ENCODE measurements at regions not wholly inside any gene's neighbourhood (a gene's known extent, or its start where the extent isn't known, plus 50 kb on each side); places are given as distances from the start of the nearest gene placed in this dataset.
"Not testable (repeated sequence)": the region's sequence is repeated elsewhere in the genome, so short reads cannot be mapped to it uniquely, and the experiment has no call there.

DNA sequence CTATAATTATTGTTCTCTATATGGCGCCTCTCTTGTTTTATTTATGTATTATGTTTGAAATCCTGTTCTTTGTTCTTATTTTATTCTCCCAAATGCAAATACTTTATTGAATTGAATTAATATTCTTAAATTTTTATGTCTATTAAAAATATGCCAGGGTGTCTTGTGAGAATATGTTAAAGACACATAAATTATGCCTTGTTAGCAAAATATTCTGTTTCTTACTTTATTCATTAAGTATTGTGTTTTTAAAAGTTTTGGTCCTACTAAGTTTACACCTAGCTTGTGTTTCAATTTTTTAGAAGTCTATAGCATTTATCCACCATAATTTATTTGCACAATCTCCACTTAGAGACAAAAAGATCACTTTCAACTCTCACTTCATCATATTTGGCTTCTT lies 741.5 kb upstream of the SLC39A10 start:
- no peak for DNase-seq

DNA sequence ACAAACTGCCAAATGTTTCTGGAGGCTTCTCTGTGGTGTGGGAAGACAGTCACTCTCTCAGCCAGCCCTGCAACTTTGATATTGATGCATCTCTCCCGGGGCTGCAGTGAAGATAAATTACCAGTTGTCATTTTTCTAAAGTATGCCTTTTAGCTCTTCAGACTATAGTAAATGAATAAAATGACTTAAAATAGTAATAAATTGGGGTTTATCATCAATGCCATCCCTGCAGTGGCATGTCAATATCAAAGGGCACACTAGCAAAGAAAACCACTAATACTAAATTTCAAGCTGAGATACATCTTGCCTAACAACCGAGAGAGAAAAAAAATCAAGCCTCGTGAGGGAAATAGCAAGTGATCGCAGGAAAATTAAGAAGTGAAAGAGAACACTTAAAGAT lies 749.5 kb upstream of the SLC39A10 start:
- DNase-seq, result no peak

DNA sequence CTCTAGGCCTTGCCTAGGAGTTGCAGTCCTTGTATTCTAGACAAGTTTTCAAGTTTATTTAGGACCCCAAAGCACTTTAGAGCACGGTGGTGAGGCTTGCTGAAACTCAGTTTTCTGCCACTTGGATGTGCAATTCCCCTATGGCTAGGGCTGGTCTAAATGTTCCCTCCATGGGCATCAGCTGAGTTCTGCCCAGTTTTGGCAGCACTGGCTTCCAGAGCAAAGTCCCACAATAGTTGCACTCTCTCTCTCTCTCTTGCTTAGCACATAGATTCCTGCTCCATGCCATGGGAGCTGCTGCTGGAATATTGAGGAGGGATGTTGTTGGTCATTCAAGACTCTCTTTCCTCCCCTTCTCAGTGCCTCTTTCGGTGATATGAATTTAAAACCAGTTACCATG lies 760.2 kb upstream of the SLC39A10 start:
- no peak for DNase-seq

DNA sequence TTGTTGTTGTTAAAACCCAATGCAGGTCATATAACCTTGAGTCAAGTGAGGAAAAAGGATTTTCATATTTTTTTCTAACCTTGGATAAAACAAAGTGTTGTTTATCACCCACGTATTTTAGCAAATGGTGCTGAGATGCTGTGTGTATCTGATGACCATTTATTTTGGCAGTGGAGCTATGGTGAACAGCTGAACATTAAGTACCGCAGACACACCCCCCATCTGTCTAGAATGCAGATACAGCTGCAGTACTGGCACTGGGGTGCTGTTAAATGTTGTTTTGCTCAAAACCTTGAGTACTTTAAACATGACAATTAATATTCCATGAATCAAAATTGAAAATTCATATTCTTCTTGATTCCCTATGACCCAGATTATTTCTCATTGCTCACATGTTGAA lies 773.3 kb upstream of the SLC39A10 start:
- no peak for DNase-seq

DNA sequence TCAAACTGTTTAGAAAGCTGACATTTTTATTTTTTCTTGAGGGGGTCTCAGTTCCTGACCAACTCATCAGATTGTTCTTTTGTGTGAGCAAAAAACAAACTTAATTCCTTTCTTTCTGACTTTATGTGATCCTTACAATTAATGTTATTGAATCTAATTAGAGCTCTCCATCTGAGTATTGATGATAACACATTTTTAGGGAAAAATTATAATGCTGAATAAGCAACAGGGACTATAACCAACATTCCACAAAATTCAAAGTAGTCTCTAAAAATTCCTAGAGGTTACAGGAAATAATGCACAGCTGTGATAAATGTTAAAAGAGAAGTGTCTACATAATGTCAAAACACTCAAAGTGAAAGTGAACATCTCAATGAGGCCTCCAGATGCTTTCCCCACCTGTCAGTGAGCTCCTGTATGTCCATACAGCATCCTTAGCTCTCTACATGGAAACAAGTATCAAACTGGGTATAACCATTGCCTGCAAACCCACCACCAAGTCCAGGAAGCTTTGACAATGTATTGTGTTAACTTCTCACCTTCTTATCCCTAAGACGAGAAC lies 786.0 kb upstream of the SLC39A10 start:
- no peak for DNase-seq

DNA sequence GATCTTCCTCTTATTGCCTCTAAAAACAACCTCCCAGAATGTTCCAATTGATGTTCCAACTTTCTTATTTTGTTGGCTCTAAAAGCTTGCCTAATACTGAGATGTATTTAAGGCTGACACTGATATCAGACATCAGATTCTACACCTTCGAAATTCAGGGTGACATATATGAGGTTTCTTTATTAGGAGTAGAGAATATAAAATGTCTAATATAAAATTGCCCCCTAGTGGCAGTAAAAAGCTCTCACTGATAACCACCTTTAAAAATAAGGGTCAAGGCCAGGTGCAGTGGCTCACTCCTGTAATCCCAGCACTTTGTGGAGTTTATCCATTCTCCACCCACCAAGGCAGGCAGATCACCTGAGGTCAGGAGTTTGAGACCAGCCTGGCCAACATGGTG lies 789.7 kb upstream of the SLC39A10 start:
- no peak for DNase-seq

DNA sequence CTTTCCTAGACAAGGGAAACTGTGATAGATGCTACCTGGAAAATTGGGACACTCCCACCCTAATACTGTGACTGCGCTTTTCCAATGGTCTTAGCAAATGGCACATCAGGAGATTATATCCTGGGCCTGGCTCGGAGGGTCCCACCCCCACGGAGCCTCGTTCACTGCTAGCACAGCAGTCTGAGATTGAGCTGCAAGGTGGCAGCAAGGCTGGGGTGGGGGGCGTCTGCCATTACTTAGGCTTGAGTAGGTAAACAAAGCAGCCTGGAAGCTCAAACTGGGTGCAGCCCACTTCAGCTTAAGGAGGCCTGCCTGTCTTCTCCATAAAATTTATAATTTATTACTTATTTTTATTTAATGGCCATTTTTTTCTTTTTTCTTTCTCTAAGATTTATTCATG lies 802.1 kb upstream of the SLC39A10 start:
- DNase-seq, result no peak

DNA sequence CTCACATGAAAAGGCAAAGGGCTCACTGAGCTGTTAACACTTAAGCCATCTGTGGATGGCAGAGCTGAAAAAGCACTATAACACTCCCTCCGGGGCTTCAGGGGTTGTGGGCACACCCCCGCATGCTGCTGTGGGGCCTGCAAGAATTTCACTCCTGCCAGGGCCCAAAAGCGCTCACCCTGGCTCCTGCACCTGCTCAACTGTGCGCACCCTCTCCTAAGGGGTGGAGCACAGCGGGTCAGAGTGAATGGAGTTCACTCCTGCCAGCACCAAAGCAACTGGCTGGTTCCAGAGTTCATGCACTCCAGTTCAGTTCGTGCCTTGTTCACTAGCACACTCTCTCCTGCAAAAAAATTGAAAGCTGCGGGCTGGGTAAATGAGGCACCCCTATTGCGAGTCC lies 814.2 kb upstream of the SLC39A10 start:
- DNase-seq, result no peak

DNA sequence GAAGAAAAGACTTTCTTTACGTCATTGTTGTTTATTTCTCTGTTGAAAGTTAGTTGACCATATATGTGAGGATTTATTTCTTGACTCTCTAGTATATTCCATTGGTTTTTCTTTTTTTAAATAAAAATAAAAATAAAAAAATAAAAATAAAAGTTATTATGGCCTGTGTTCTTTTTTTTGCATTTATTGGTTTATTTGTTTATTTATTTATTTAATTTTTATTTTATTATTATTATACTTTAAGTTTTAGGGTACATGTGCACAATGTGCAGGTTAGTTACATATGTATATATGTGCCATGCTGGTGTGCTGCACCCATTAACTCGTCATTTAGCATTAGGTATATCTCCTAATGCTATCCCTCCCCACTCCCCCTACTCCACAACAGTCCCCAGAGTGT lies 822.7 kb upstream of the SLC39A10 start:
- DNase-seq, result not testable (repeated sequence)

DNA sequence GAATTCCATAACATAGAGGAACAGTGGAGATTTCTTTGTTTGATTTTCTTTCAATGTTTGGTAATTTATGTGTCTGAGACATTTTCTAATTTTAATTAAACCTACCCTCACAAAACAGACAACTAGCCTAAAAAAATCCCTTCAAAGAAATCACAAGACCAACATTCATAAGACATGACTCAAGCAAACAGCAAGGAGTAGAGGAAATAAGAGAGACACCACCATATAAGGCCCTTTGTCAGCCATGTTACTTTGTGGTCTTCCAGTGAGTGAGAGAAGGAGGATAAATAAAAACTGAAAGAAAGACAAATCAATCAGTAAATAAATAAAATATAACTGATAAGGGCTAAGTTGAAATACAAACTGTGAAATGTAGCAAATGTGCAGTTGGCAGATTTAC lies 830.8 kb upstream of the SLC39A10 start:
- DNase-seq, result no peak

DNA sequence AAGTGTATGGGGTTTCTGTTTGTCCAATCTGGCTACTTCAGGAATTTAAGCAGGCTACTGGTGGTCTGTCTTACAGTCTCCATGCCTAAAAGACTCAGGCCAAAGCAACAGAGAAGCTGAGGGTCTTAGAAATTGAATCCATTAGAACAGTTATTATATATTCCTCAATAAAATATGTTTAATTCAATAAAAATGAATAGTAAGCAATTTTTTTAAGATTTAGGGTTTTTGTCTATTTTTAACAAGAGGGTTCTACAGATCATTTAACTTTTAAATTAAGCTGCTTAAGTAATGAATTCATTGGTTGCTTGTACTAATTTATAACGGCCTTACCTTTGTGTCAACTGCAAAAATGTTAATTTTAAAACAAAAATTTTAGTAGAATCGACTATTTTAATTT lies 832.6 kb upstream of the SLC39A10 start:
- DNase-seq, result no peak

DNA sequence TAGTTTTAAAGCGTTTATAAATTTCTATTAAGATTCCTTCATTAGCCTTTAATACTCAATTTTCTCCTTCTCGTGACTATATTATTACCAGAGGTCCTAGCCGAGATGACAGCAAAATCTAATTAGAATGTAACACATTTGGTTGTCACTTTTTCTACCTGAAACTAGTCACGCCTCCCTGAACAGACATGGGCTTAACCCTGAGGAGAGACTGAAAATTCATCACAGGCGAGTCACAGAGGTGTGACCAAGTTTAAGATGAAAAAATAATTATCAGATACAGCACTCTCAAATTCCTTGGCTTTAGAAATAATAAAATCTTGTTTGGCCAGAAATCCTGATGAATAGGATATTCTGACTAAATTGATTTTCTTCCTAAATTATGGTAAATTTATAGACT lies 834.4 kb upstream of the SLC39A10 start:
- DNase-seq, result no peak

DNA sequence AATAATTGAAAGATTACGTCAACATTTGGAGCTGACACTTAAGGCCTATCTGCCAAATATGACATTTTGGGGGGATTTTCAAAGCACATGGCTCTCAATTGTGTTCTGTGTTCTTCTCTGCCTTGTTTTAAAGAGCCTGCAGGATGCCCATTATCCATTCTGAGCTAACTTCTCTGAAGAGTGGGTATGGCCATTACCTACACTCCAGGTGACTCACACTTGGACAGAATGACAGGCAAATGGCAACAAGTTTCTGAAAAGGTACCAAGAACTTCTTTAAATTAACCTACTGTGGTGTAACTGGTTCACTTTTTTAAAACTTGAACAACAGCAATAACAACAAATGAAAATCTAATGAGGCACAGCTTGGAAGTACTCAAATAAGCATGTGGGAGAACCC lies 834.9 kb upstream of the SLC39A10 start:
- no peak for DNase-seq

DNA sequence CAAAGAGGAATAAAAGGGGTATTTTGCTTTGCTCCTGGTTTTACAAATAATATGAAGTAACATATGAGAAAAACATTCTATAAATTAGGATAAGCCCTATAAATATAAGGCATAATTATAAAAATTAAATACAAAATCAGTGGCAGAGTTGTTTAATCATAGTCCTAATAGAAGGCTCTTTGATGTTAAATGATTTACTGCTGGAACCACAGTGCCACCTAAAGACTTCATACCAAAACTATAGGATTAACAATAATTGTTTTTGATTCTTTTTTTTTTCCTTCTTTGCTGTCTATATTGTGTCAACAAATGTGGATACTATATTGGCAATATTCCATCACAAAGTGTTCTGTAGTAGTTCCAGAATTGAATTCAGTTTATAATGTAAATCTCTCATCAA lies 837.7 kb upstream of the SLC39A10 start:
- no peak for DNase-seq

DNA sequence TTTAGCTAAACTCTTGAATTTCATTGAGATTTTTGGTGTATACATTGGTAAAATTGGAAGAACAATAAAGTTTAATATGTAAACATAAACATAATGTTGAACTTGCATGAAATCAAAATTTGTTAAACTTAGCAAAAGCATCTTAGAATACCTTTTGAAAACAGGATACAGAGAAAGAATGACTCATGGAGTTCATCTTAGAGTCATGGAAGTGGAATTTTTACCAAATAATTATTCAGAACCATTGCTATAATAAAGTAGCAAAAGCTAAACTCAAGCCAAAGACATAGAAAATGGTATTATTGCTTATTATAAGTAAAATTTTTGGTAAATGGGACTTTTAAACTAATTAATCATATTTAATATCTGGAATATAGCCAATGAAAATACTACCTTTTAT lies 841.6 kb upstream of the SLC39A10 start:
- no peak for DNase-seq

DNA sequence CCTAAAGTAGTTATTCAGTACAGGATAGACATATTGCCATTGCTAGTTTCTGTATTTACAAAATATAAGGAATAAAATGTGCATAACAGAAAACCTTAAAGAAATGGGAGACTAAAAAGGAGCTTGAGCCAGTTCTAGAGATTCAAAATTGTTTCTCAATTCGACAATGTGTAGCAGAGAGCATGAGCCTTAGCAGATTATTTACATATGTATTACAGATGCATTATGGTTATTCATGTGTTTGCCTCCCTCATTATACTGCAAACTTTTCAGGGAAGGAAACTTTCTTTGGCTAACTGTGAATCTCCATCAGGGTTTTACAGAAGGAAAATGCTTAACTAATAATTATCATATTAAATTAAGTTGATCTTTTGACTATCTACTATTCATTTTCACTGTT lies 854.4 kb upstream of the SLC39A10 start:
- DNase-seq, result no peak

DNA sequence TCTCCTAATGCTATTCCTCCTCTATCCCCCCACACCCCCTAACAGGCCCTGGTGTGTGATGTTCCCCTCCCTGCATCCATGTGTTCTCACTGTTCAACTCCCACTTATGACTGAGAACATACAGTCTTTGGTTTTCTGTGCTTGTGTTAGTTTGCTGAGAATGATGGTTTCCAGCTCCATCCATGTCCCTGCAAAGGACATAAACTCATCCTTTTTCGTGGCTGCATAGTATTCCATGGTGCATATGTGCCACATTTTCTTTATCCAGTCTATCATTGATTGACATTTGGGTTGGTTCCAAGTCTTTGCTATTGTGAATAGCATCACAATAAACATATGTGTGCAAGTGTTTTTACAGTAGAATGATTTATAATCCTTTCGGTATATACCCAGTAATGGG lies 870.0 kb upstream of the SLC39A10 start:
- not testable (repeated sequence) for DNase-seq

DNA sequence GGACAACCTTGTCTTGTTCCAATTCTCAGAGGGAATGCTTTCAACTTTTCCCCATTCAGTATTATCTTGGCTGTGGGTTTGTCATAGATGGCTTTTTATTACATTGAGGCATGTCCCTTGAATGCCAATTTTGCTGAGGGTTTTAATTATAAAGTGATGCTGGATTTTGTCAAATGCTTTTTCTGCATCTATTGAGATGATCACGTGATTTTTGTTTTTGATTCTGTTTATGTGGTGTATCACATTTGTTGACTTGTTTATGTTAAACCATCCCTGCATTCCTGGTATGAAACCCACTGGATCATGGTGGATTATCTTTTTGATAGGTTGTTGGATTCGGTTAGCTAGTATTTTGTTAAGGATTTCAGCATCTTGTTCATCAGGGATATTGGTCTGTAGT lies 885.6 kb upstream of the SLC39A10 start:
- DNase-seq, result not testable (repeated sequence)

DNA sequence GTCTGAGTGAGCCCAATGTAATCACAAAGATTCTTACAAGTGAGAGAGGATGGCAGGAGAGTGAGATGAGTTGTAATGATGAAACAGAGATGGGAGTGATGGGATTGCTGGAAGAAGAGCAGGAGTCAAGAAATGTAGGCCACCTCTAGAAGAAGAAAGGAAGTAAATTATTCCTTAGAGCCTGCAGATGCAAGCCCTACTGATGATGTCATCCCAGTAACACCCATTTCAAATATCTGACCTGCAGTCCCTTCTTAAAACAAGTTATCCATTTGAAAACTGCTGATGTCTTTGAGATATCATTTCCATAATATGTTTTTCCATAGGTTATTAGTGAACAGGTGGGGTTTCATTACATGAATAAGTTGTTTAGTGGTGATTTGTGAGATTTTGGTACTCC lies 888.0 kb upstream of the SLC39A10 start:
- DNase-seq, result no peak

DNA sequence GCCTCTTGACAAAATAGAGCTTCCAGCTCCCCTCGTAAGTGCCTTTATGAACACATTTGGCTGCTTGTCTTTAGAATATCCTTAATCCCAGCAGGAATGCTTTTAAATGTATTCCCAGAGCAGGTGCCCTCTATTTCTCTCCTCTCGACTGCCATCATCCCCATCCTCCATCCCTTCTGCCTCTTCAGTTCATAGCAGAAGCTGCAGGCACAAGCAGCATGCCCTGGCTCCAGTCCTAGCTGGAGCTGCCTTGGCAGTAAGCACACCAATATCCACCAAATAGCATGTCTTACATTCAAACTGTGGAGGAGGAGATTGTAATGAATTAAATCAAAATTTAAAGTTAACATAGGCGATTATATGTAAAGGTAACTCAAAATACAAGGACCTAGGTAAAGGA lies 891.3 kb upstream of the SLC39A10 start:
- DNase-seq, result no peak

DNA sequence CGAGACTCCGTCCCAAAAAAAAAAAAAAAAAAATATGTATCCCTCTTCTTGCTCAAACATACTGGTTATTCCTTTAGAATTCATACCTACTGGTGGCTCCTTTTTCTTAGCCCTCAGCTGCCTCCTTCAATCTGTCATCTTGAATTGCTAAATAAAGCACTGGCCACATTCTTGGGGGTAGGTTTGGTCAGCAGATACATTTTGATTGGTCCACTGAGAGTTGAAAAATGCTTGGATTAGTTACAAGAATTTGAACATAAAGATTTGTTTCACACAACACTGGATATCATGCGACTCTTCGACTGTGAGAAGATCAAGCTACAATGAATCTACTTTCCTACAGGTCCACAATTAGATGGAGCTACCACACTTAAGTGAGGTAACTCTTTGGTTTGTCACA lies 906.1 kb upstream of the SLC39A10 start:
- DNase-seq, result no peak

DNA sequence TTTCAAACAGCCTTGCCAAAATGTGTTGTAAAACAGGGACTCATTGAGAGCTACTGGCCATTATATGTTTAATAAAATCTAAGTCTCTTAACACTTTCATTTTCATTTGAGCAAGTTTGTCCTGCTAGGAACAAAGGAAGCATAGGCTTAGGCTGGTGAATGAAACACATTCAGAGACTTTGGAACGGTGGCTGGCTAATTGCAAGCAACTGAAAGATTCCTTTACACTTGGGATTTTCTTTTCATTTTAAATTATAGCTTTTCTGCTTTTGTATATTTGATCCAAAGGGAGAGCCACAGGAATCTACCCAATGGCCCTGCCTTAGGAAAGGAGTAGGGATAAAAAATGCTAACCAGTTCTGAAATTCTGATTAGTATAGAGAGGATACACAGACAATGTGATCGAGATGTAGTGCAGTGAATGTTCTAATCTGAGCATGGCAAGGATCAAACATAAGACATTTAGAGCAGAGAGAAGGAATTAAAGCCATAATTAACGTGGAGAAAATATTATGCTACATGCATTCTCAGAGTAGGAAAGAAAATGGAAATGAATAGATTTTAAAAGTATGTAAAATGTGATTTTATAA lies 911.4 kb upstream of the SLC39A10 start:
- no peak for DNase-seq

DNA sequence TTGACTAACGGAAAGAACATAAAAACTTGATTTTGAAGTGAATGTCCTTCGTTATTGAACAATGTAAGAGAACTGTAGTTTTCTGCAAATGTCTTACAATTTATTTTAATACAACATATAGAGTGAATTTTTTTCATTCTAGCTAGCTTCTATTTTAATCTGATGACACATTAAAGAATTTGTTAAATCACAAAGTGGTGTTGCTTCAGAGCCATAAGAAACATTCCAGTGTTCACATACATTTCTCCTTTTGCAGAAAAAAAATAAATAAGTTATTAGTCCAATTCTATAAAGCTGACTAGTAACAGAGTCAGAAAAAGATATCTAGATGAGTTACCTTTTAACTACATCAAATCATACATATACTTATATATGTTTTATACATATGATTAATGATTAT lies 914.3 kb upstream of the SLC39A10 start:
- no peak for DNase-seq

DNA sequence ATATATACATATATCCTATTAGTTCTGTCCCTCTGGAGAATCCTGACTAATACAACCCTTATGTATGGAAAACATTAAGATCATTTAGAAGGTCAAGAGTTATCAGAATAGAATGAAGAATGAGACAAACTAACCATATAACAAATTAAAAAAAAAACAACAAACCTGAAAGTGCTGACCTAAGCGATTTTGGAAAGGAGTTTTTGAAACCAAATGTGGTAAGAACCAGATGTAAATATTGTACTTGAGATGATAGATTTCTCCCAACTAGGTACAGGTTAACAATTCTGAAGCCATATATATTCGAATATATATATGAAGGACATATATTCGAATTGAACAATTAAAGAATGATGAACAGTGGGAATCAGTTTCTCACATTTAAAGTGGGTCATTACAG lies 917.8 kb upstream of the SLC39A10 start:
- DNase-seq, result no peak

DNA sequence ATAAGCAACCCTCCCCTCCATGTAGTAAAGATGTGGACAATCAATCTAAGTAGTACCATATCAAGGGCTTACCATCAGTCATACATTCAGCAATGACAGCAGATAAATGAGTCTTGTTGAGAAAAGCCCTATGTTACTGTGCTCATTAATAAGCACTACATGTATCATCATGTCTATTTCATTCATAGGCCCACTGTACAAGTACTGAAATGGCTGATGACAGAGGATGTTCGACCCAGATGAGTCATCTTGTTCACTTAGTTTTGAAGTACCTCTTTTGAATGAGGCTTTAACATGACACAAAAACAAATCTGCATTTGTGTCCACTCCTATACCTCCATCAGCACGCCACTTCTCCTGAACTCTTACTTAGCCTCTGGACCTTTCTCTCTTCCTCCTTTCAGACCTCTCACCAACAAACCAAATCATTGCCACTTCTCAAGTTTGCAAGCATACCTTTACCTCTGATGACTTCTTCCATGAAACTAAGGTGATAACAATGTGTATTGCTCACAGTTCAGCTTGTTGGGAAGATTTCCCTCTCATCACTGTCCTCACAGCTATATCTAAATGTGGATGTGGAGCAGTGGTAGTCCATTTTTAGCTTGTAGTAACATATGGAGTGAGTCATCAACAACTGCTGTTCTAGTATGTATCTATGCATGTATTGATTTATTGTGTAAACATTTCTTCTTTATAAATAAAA lies 921.0 kb upstream of the SLC39A10 start:
- no peak for DNase-seq

Data from activated CD4-positive, alpha-beta T cell treated with anti-CD3 and anti-CD28 coated beads for 1 hour (primary cell).